ENCODE measurements at regions not wholly inside any gene's neighbourhood (a gene's known extent, or its start where the extent isn't known, plus 50 kb on each side); places are given as distances from the start of the nearest gene placed in this dataset.

GRCh38 chr6:6884916-6885315 lies 222.8 kb upstream of the RREB1 start:
- Mint-ChIP-seq H3K4me3 (no peak overlapping the region), H3K4me1 (peaks cover 9% of the 10 kb centered on the region), H3K36me3 (no peaks in the 10 kb centered on the region), H3K27ac (no peak overlapping the region), H3K27me3 (ENCODE audit: low read depth) (no peaks in the 10 kb centered on the region), H3K9me3 (no peaks in the 10 kb centered on the region)
- DNase-seq (ENCODE audit: low spot score in 2 of 2, unreplicated experiment in 2 of 2) = no peak
- no peak for TF ChIP-seq CTCF (IDR thresholded peaks at IDR 0.05; ENCODE audit: unreplicated experiment)

GRCh38 chr6:6885521-6886170 lies 222.1 kb upstream of the RREB1 start:
- peaks cover 10% of the 10 kb centered on the region for H3K4me1 Mint-ChIP-seq
- no peak for DNase-seq (ENCODE audit: low spot score in 2 of 2, unreplicated experiment in 2 of 2)
- H3K27me3 Mint-ChIP-seq (ENCODE audit: low read depth) = no peaks in the 10 kb centered on the region
- H3K9me3 Mint-ChIP-seq = no peaks in the 10 kb centered on the region
- peak overlapping the region; percentile 61 for H3K27ac Mint-ChIP-seq
- no peaks in the 10 kb centered on the region for H3K36me3 Mint-ChIP-seq
- H3K4me3 Mint-ChIP-seq = no peak overlapping the region
- no peak for TF ChIP-seq CTCF (IDR thresholded peaks at IDR 0.05; ENCODE audit: unreplicated experiment)

- Mint-ChIP-seq H3K4me1 (peaks cover 13% of the 10 kb centered on the region), H3K36me3 (no peaks in the 10 kb centered on the region), H3K27ac (no peak overlapping the region), H3K9me3 (no peaks in the 10 kb centered on the region), H3K4me3 (no peak overlapping the region), H3K27me3 (ENCODE audit: low read depth) (no peaks in the 10 kb centered on the region)
- no peak for TF ChIP-seq CTCF (IDR thresholded peaks at IDR 0.05; ENCODE audit: unreplicated experiment)
- no peak for DNase-seq (ENCODE audit: low spot score in 2 of 2, unreplicated experiment in 2 of 2)
Observed at GRCh38 chr6:6886171-6886885, 221.4 kb upstream of the RREB1 start.

- no peak for TF ChIP-seq CTCF (IDR thresholded peaks at IDR 0.05; ENCODE audit: unreplicated experiment)
- Mint-ChIP-seq H3K27ac (no peak overlapping the region), H3K27me3 (ENCODE audit: low read depth) (no peaks in the 10 kb centered on the region), H3K36me3 (no peaks in the 10 kb centered on the region), H3K4me1 (peaks cover 14% of the 10 kb centered on the region), H3K4me3 (no peak overlapping the region), H3K9me3 (no peaks in the 10 kb centered on the region)
- DNase-seq (ENCODE audit: low spot score in 2 of 2, unreplicated experiment in 2 of 2) = no peak
Observed at GRCh38 chr6:6886886-6887285, 220.9 kb upstream of the RREB1 start.

- no peak for DNase-seq (ENCODE audit: low spot score in 2 of 2, unreplicated experiment in 2 of 2)
- Mint-ChIP-seq H3K27me3 (ENCODE audit: low read depth) (no peaks in the 10 kb centered on the region), H3K9me3 (no peaks in the 10 kb centered on the region), H3K4me3 (no peak overlapping the region), H3K4me1 (peaks cover 19% of the 10 kb centered on the region), H3K36me3 (no peaks in the 10 kb centered on the region), H3K27ac (no peak overlapping the region)
- no peak for TF ChIP-seq CTCF (IDR thresholded peaks at IDR 0.05; ENCODE audit: unreplicated experiment)
Observed at GRCh38 chr6:6889601-6890000, 218.2 kb upstream of the RREB1 start.
